Stimulated activated naive B cell treated with anti-CD40 and anti-IgM and Interleukin-4, amounts not matched to agents 10 μg/mL and 1 μg/mL and 100 μg/mL, for 72 hours (primary cell): ENCODE measurements at regions not wholly inside any gene's neighbourhood (a gene's known extent, or its start where the extent isn't known, plus 50 kb on each side); places are given as distances from the start of the nearest gene placed in this dataset.

Experiments
- ATAC-seq, 2 donors: fragments of 150-1000 bp; cut with Tn5 transposase; replicated peaks; 2 replicates each; pipeline ENCODE4 v1.10.0; 2021; ENCODE audit warnings: moderate library complexity in 1 of 2
- DNase-seq: peaks from one replicate; pipeline ENCODE4 v3.0.0; 2021
- H3K27ac Mint-ChIP-seq: one replicate; pipeline ENCODE4 v1.8.0; 2022; ENCODE audit warnings: mild to moderate bottlenecking, mixed read lengths
- H3K27me3 Mint-ChIP-seq, 2 donors: one replicate each; pipeline ENCODE4 v1.8.0; 2022; ENCODE audit warnings: mixed read lengths in 2 of 2
- H3K36me3 Mint-ChIP-seq, 2 donors: one replicate each; pipeline ENCODE4 v1.8.0; 2022; ENCODE audit warnings: mixed read lengths in 2 of 2, mild to moderate bottlenecking in 1 of 2
- H3K4me1 Mint-ChIP-seq, 2 donors: one replicate each; pipeline ENCODE4 v1.8.0; 2022; ENCODE audit warnings: mixed read lengths in 2 of 2, mild to moderate bottlenecking in 1 of 2
- H3K4me3 Mint-ChIP-seq, 2 donors: one replicate each; pipeline ENCODE4 v1.8.0; 2022; ENCODE audit warnings: mild to moderate bottlenecking in 2 of 2, mixed read lengths in 2 of 2, moderate library complexity in 1 of 2
- H3K9me3 Mint-ChIP-seq, 2 donors: one replicate each; pipeline ENCODE4 v1.8.0; 2022; ENCODE audit warnings: mixed read lengths in 2 of 2, mild to moderate bottlenecking in 1 of 2

GRCh38 chr5:154107010-154107409 is 68.2 kb downstream of the MFAP3 start:
- Mint-ChIP-seq H3K27me3 (peaks cover 22 to 29% of the 10 kb centered on the region in 2 donors), H3K4me3 (no peak overlapping the region), H3K4me1 (peaks cover 0 to 3% of the 10 kb centered on the region in 2 donors), H3K9me3 (no peaks in the 10 kb centered on the region), H3K27ac (no peak overlapping the region), H3K36me3 (no peaks in the 10 kb centered on the region)
- ATAC-seq (no peak), DNase-seq (no peak)

- Mint-ChIP-seq H3K36me3 (no peaks in the 10 kb centered on the region), H3K4me3 (no peak overlapping the region), H3K27me3 (peaks cover 27 to 33% of the 10 kb centered on the region in 2 donors), H3K27ac (no peak overlapping the region), H3K9me3 (no peaks in the 10 kb centered on the region), H3K4me1 (peaks cover 0 to 3% of the 10 kb centered on the region in 2 donors)
- no peak for DNase-seq
- ATAC-seq: no peak
Observed at GRCh38 chr5:154107756-154108155, 69.0 kb downstream of the MFAP3 start.

DNA sequence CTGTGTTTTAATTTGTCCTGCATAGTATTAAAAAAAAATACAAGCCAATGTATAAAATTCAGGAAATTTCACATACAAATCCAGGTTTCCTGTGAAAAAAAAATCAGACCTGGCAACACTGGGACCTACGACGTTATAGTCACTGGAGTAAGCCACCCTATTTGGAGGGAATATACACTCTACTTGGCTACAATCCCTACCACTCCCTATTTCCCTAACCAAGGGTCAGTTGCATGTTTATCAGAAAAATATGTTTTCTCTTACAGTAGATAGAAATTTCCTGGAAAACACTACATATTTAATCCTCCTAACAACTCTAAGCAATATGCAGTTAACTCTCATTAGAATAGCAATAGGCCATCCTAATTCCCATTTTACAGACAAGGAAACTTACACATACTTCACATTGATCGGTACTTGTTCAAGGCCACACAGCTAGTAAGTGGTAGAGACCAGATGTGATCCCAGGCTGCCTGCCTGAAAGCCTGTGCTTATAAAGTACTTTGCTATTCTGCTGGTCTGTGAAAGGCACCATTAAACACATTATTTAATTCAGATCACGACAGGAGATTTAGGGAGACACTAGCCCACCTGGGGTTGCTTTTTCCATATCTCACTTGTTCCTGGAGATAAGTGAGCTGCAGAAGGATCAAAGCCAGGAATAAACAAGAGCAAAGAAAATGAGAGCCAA is 70.8 kb downstream of the MFAP3 start:
- peaks cover 0 to 3% of the 10 kb centered on the region in 2 donors for H3K4me1 Mint-ChIP-seq
- no peak for DNase-seq
- ATAC-seq: no peak
- peaks cover 31 to 34% of the 10 kb centered on the region in 2 donors for H3K27me3 Mint-ChIP-seq
- H3K36me3 Mint-ChIP-seq: no peaks in the 10 kb centered on the region
- no peaks in the 10 kb centered on the region for H3K9me3 Mint-ChIP-seq
- H3K4me3 Mint-ChIP-seq: no peak overlapping the region
- H3K27ac Mint-ChIP-seq: no peak overlapping the region

GRCh38 chr5:154110107-154110453 is 71.3 kb downstream of the MFAP3 start:
- Mint-ChIP-seq H3K27ac (no peak overlapping the region), H3K27me3 (peaks cover 30 to 36% of the 10 kb centered on the region in 2 donors), H3K4me1 (peaks cover 0 to 3% of the 10 kb centered on the region in 2 donors)

DNA sequence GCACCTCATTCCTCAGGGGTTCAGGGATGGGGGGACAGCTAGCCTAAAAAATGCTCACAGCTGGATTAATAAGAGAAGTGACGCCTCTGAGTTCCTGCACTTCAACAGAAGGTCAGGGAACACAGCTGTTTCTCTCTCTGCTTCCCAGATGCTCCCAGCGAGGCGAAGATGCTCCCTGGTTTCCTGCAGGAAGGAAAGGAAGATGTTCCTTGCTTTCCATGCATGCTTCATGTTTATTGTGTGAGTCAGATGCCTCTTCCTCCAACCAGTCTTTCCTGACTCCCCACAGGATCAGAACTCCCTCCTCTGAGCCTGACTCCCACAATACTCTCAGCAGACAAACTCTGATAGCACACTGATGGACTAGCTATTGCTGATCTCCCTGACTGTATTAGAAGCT is 71.9 kb downstream of the MFAP3 start:
- no peak for ATAC-seq
- no peak overlapping the region for H3K4me3 Mint-ChIP-seq
- no peak overlapping the region for H3K27ac Mint-ChIP-seq
- peaks cover 31 to 37% of the 10 kb centered on the region in 2 donors for H3K27me3 Mint-ChIP-seq
- no peaks in the 10 kb centered on the region for H3K9me3 Mint-ChIP-seq
- no peak for DNase-seq
- H3K4me1 Mint-ChIP-seq: peaks cover 0 to 3% of the 10 kb centered on the region in 2 donors
- H3K36me3 Mint-ChIP-seq: no peaks in the 10 kb centered on the region

More at GRCh38 chr5:154110107-154110453, 71.3 kb downstream of the MFAP3 start:
- Mint-ChIP-seq H3K9me3 (no peaks in the 10 kb centered on the region), H3K4me3 (no peak overlapping the region), H3K36me3 (no peaks in the 10 kb centered on the region)
- ATAC-seq: no peak
- DNase-seq: no peak

DNA sequence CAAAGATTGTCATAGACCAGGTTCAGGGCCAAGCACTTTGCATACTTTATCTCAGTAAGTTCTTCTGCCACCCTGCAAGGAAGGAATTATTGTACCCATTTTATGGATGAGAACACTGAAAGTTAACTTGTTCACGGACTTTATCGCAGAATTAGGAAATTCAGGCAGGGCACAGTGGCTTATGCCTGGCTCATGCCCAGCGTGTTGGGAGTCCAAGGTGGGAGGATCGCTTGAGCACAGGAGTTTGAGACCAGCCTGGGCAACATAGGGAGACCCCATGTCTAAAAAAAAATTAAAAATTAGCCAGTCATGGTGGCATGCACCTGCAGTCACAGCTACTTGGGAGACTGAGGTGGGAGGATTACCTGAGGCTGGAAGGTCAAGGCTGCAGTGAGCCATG is 72.4 kb downstream of the MFAP3 start:
- no peak for DNase-seq
- no peak for ATAC-seq
- Mint-ChIP-seq H3K4me1 (peaks cover 0 to 3% of the 10 kb centered on the region in 2 donors), H3K27ac (no peak overlapping the region), H3K4me3 (no peak overlapping the region), H3K9me3 (no peaks in the 10 kb centered on the region), H3K36me3 (no peaks in the 10 kb centered on the region), H3K27me3 (peaks cover 27 to 34% of the 10 kb centered on the region in 2 donors)

DNA sequence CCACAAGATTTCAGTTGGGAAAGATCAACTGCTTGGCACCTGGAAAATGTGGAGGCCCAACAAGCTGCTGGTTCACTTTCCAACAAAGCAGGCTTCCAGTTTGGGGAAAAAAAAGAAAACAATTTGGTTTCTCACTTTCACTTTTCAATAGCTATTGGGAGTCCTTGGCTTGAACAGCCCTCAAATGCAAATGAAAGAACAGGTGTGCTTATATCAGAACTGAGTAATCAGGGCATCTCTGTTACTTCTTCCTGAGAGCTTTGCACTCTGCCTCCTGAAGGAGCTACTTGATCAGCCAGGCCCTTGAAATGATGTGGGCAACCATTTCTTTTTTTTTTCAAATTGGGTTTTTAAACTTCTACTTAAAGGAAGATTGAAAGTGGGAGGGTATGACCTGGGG is 73.5 kb downstream of the MFAP3 start:
- no peaks in the 10 kb centered on the region for H3K9me3 Mint-ChIP-seq
- no peak overlapping the region for H3K27ac Mint-ChIP-seq
- H3K4me3 Mint-ChIP-seq: no peak overlapping the region
- peaks cover 37 to 43% of the 10 kb centered on the region in 2 donors for H3K27me3 Mint-ChIP-seq
- ATAC-seq (no peak), DNase-seq (no peak)
- no peaks in the 10 kb centered on the region for H3K36me3 Mint-ChIP-seq
- peaks cover 0 to 3% of the 10 kb centered on the region in 2 donors for H3K4me1 Mint-ChIP-seq

DNA sequence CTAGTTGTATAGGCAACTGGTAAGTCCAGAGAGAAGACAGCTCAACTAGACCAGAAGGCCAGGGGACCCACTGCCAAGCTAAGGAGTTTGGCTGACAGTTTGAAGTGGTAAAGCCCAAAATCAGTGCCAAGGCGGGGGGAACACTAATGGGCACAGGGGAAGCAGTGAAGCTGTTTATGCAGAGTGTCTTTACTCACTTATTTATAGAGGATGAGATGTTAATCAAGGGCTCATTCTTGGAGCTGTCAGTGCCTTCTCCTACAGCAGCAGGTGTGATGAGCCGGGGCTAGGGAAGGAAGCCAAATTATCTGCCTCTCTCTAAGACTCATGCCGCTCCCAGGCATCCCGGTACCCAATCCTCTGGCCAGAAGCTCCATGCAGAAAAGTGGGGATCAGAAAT is 75.2 kb upstream of the GALNT10 start:
- DNase-seq (no peak), ATAC-seq (no peak)
- Mint-ChIP-seq H3K4me3 (no peak overlapping the region), H3K4me1 (no peaks in the 10 kb centered on the region), H3K36me3 (no peaks in the 10 kb centered on the region), H3K27me3 (peaks cover 35 to 46% of the 10 kb centered on the region in 2 donors), H3K9me3 (no peaks in the 10 kb centered on the region), H3K27ac (no peak overlapping the region)

DNA sequence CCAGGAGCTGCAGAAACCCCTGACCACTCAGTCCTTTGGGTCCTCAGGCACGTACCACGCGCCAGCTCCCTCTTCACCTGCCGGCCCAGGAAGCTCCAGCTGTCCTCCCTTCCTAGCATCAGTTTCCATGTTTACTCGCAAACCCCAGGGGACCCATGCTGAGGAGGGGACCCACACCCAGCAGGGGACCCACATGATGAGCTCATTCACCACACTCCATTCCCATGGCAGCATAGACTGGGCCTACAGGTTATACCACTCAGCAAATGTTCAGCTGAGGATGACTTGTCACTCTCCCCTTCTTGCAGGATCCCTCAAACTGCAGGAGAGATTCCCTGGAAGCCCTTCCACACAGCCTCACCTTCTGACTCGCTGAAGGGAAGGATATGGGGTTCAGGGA is 73.5 kb upstream of the GALNT10 start:
- Mint-ChIP-seq H3K4me1 (no peaks in the 10 kb centered on the region), H3K36me3 (no peaks in the 10 kb centered on the region), H3K27ac (no peak overlapping the region), H3K9me3 (no peaks in the 10 kb centered on the region), H3K27me3 (peaks cover 45 to 48% of the 10 kb centered on the region in 2 donors), H3K4me3 (no peak overlapping the region)
- no peak for ATAC-seq
- no peak for DNase-seq

- H3K4me3 Mint-ChIP-seq: no peak overlapping the region
- peaks cover 0 to 3% of the 10 kb centered on the region in 2 donors for H3K36me3 Mint-ChIP-seq
- no peak for ATAC-seq
- H3K27me3 Mint-ChIP-seq: peaks cover 43 to 44% of the 10 kb centered on the region in 2 donors
- H3K9me3 Mint-ChIP-seq: no peaks in the 10 kb centered on the region
- no peak overlapping the region for H3K27ac Mint-ChIP-seq
- H3K4me1 Mint-ChIP-seq: no peaks in the 10 kb centered on the region
- no peak for DNase-seq
Observed at GRCh38 chr5:154117930-154118329, 72.6 kb upstream of the GALNT10 start.

- no peaks in the 10 kb centered on the region for H3K4me1 Mint-ChIP-seq
- DNase-seq (no peak), ATAC-seq (no peak)
- no peak overlapping the region for H3K4me3 Mint-ChIP-seq
- H3K27me3 Mint-ChIP-seq: peaks cover 45 to 46% of the 10 kb centered on the region in 2 donors
- no peak overlapping the region for H3K27ac Mint-ChIP-seq
- peaks cover 0 to 2% of the 10 kb centered on the region in 2 donors for H3K9me3 Mint-ChIP-seq
- peaks cover 1 to 3% of the 10 kb centered on the region in 2 donors for H3K36me3 Mint-ChIP-seq
Observed at GRCh38 chr5:154118385-154118784, 72.1 kb upstream of the GALNT10 start.

DNA sequence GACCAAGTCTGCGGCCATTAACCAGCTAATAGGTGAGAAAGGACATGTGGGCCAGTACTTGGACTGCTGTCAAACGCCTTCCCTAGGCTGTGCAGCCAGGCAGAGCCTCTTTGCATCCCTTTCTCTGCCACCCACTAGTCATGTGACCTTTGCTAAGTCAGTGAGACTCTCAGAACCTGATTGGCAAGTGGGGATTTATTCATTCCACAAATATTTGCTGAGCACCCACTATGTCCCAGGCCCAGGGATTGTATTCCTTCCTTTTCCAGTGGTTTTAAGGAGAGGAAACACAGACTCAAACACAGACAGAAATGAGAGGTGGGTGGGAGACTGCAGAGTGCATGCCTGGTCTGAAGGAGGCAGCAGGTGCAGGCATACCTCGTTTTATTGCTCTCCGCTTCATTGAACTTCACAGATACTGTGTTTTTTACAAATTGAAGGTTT is 71.6 kb upstream of the GALNT10 start:
- H3K27ac Mint-ChIP-seq: no peak overlapping the region
- peaks cover 2 to 3% of the 10 kb centered on the region in 2 donors for H3K36me3 Mint-ChIP-seq
- H3K4me1 Mint-ChIP-seq: no peaks in the 10 kb centered on the region
- no peak overlapping the region for H3K4me3 Mint-ChIP-seq
- ATAC-seq: no peak
- DNase-seq: no peak
- peaks cover 0 to 5% of the 10 kb centered on the region in 2 donors for H3K9me3 Mint-ChIP-seq
- H3K27me3 Mint-ChIP-seq: peaks cover 47 to 50% of the 10 kb centered on the region in 2 donors

DNA sequence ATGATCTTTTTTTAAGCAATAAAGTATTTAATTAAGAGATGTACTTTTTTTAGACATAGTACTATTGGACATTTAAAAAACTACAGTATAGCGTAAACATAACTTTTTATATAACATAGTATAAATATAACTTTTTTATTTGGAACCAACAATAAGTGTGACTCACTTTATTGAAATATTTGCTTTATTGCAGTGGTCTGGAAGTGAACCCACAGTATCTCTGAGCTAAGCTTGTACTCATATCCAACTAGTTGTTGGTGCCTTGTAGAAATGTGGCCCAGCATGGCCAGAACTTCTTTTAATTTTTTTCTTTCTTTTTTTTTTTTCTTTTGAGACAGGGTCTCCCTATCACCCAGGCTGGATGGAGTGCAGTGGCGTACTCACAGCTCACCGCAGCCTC is 61.5 kb upstream of the GALNT10 start:
- no peak overlapping the region for H3K4me3 Mint-ChIP-seq
- H3K27me3 Mint-ChIP-seq: peaks cover 24 to 34% of the 10 kb centered on the region in 2 donors
- no peak for DNase-seq
- no peaks in the 10 kb centered on the region for H3K4me1 Mint-ChIP-seq
- peaks cover 5 to 11% of the 10 kb centered on the region in 2 donors for H3K9me3 Mint-ChIP-seq
- ATAC-seq: no peak
- H3K36me3 Mint-ChIP-seq: peaks cover 0 to 6% of the 10 kb centered on the region in 2 donors
- no peak overlapping the region for H3K27ac Mint-ChIP-seq

DNA sequence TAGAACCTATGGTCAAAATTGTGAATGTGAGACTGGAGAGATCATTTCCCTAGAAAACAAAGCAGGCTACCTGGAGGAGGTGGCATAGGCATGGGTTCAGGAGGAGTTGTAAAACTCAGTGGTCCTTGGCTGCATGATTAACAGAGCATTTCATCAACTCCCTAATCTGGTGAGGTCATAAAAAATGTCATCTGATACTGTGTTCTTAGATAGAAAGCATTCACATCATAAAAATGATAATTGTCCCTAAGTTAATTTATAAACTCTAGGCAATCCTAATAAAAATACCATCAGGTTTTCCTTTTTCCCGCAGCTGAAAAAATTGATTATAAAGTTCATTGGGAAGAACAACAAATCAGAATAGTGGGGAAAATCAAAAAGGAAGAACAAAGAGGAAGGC is 60.6 kb upstream of the GALNT10 start:
- ATAC-seq: no peak
- Mint-ChIP-seq H3K27me3 (peaks cover 16 to 28% of the 10 kb centered on the region in 2 donors), H3K36me3 (peaks cover 0 to under 1% of the 10 kb centered on the region in 2 donors), H3K4me3 (no peak overlapping the region), H3K9me3 (peaks cover 1 to 6% of the 10 kb centered on the region in 2 donors), H3K27ac (no peak overlapping the region), H3K4me1 (no peaks in the 10 kb centered on the region)
- DNase-seq: no peak

DNA sequence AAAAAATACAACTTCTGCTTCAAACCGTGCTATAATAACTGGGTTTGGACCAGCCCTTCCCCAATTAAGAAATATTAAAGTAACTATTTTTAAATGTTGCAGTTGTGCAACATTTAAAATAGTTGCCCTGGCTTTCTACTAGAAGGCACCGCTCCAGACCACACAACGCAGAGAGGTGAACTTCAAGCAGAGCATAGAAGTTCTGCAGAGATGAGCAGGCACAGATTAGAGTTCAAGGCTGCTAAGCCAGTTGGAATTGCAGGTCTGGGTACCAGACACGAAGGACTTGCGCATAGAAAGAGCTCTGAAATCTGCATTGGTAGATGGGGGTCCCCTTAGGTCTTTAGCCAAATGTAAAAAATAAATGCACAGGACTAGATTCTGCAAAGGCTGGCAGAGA is 58.7 kb upstream of the GALNT10 start:
- Mint-ChIP-seq H3K27me3 (peaks cover 10 to 18% of the 10 kb centered on the region in 2 donors), H3K9me3 (peaks cover 0 to 4% of the 10 kb centered on the region in 2 donors), H3K27ac (no peak overlapping the region), H3K36me3 (no peaks in the 10 kb centered on the region), H3K4me3 (no peak overlapping the region), H3K4me1 (no peaks in the 10 kb centered on the region)
- no peak for DNase-seq
- ATAC-seq: no peak
